ENCODE measurements at regions not wholly inside any gene's neighbourhood (a gene's known extent, or its start where the extent isn't known, plus 50 kb on each side); places are given as distances from the start of the nearest gene placed in this dataset.

- no peak overlapping the region for H2AFZ ChIP-seq (ENCODE audit: control insufficient read depth, low read depth, low read length)
- peak; percentile 82 for ATAC-seq
- no peak for FAIRE-seq
Observed at GRCh38 chr9:649128-650074, 192.1 kb upstream of the DMRT1 start.

More at GRCh38 chr9:649128-650074, 192.1 kb upstream of the DMRT1 start:
- Histone ChIP-seq H4K20me1 (ENCODE audit: control insufficient read depth, insufficient read depth) (no peaks in the 10 kb centered on the region), H3K27ac (ENCODE audit: control insufficient read depth, insufficient read depth) (no peak overlapping the region), H3K36me3 (ENCODE audit: control insufficient read depth in 2 of 2, insufficient read depth in 2 of 2, low read length in 1 of 2) (no peaks in the 10 kb centered on the region), H3K9ac (ENCODE audit: control insufficient read depth, insufficient read depth, low read length) (no peak overlapping the region), H3K4me3 (no peak overlapping the region), H3K27me3 (replicated peaks in 1 of 2; ENCODE audit: control insufficient read depth in 2 of 2, insufficient read depth in 2 of 2, low read length in 1 of 2) (no peaks in the 10 kb centered on the region), H3K9me3 (replicated peaks; ENCODE audit: control insufficient read depth, insufficient read depth, low read length) (no peaks in the 10 kb centered on the region), H3K79me2 (ENCODE audit: control insufficient read depth, insufficient read depth, low read length) (no peaks in the 10 kb centered on the region), H3K4me1 (ENCODE audit: control insufficient read depth, insufficient read depth, low read length) (peaks cover 4% of the 10 kb centered on the region; the same call in 1 of the 2 replicates), H3K4me2 (ENCODE audit: control insufficient read depth, insufficient read depth) (no peak overlapping the region)
- ChIA-PET RAD21 (ENCODE audit: unreplicated experiment) (no interaction called here), SMC1A (ENCODE audit: uncharacterized antibody, unreplicated experiment) (no interaction called here), POLR2A (no interaction called here), CTCF (interaction anchor here (0.6 kb wide), 1 partner anchor 1081 kb away, joined by 4 read pairs; no protein-coding TSS in a partner anchor)
- no peak for DNase-seq (ENCODE audit: low read depth, low spot score)
- intact Hi-C loops (cut with micrococcal nuclease; ENCODE audit: unreplicated experiment) = no loop called here
- BruUV-seq (replicated peaks) = no TSS peak
- 24% methylated on average over 9 of the region's 9 CpGs for WGBS (ENCODE audit: insufficient coverage, insufficient replicate concordance, low lambda C conversion rate, missing lambda C conversion rate)
- TF ChIP-seq PML (IDR thresholded peaks at IDR 0.05; ENCODE audit: low read length) = no peak
- no peak for TF ChIP-seq JUND (IDR thresholded peaks at IDR 0.05; ENCODE audit: low read depth, low read length)
- TF ChIP-seq ZBTB11 (CRISPR knock-in tag; IDR thresholded peaks at IDR 0.05) = no peak
- no peak for TF ChIP-seq KDM1A (IDR thresholded peaks at IDR 0.05; ENCODE audit: borderline replicate concordance)
- TF ChIP-seq CEBPB (IDR thresholded peaks at IDR 0.05; ENCODE audit: borderline replicate concordance in 1 of 2, low read depth in 2 of 2, low read length in 2 of 2) = no peak
- no peak for TF ChIP-seq CTCF (IDR thresholded peaks at IDR 0.05 in 2 of 3, conservative IDR thresholded peaks at IDR 0.05 in 1 of 3; ENCODE audit: control insufficient read depth in 2 of 3, extremely low read depth in 1 of 3, insufficient read depth in 1 of 3, low read depth in 3 of 3, low read length in 3 of 3)
- in situ Hi-C loops (cut with MboI) = no loop called here

Data from GM12878 (cell line).